GM19397 (cell line): ENCODE measurements at regions not wholly inside any gene's neighbourhood (a gene's known extent, or its start where the extent isn't known, plus 50 kb on each side); places are given as distances from the start of the nearest gene placed in this dataset.

Experiments
- ATAC-seq: cut with Tn5 transposase; IDR thresholded peaks from one replicate; pipeline ENCODE4 v1.9.1; 2021; ENCODE audit warnings: mild to moderate bottlenecking, moderate library complexity; ENCODE audit not compliant: unreplicated experiment

DNA sequence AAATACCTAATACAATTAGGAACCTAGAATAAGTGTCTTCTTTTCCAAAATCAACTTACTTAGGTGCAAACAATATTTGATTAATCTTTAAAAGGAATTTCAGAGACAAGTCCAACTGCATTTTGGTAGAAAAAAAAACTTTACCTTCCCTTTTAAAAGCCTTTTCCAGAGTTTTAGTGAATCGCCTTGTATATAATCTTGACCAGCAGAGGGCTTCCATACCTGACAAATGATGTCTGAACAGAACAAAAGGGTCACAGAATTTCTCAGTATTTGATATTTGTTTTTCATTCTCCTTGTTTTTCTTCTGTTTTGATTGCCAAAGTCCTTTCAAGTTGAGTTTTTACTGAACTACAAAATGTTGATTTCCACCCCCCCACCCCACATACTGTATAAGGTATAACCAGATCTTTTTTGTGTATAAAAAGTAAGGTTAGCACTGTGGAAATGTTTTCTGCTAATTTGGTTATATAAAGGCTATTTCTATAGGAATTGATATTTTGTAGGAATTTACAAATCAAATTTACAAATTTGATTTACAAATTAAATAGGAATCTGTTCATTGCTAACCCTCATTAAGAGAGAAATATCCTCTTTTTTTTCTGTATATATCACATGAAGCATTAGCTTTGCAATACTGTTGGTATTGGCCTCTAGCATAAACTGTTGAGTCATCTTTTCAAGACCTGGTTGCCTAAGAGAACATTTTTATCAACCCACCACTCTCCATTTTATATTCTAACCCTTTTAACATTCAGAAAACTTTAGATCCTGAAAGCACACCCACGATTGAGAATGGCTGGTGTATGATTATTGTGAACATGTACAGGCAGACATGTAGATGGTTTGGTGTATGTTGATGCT is 464.1 kb upstream of the RARB start:
- ATAC-seq, result no peak

DNA sequence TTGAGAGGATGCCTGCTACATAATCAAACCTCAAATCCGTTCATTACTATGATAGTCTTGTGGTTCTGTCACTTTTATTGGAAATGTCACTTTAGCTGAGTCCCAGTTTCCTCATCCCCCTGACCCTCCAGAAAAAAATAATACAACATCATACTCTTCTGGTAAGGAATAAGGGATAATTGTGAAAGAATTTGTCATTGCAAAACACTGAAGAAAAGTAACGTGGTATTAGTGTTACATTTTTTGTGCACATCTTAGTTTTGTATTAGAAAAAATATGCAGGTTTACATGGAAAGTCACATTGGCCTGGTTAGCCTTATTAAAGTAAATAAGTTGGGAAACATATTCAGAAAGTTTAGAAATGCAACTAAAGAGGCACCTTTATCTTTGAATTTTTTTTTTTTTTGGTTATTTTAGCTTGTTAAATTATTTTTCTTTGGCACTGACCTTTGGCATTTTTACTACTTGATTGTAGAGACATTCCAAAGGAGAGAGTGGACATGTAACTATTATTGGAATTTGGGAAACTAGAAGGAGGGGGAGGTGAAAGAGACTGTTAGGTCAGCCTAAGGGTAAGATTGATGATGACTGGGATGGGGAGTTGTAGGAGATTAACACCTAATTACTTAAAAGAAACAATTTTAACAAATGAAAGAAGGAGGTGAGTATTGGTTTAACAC is 462.2 kb upstream of the RARB start:
- no peak for ATAC-seq

DNA sequence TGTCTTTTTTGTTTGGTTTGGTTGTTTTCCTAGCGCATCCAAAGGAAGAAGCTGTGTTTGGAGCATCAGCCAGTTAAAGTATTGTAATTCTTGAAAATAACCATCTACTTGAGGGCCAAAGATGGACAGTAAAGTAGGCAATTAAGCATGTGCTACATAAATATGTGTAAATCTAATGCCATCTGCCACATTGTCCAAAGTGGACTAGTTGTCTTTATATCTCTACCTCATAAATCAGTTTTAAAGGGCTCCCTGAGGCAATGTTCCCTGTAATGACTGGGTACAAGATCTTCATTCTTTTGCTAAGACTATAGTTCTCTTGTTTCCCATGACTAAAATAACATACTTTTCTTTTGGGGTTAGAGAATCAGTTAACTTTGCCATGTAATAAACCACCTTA is 460.0 kb upstream of the RARB start:
- ATAC-seq, result no peak

DNA sequence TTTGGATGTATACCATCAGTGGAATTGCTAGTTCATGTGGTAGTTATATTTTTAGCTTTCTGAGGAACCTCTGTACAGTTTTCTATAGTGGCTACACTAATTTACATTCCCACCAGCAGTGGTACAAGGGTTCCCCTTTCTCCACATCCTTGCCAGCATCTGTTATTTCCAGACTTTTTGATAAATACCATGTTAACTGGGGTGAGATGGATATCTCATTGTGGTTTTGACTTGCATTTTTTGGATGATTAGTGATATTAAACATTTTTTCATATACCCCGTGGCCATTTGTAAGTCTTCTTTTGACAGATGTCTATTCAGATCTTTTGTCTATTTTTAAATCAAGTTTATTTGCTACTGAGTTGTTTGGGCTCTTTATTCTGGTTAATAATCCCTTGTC is 455.6 kb upstream of the RARB start:
- no peak for ATAC-seq

DNA sequence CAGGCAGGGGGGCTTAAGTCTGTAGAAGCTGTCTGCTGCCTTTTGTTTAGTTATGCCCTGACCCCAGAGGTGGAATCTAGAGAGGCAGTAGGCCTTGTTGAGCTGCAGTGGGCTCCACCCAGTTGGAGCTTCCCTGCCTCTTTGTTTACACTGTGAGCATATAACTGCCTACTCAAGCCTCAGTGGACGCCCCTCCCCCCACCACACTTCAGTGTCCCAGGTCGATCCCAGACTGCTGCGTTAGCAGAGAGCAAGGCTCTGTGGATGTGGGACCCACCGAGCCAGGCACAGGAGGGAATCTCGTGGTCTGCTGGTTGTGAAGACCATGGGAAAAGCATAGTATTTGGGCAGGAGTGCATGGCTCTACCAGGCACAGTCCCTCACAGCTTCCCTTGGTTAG is 446.8 kb upstream of the RARB start:
- ATAC-seq, result no peak

DNA sequence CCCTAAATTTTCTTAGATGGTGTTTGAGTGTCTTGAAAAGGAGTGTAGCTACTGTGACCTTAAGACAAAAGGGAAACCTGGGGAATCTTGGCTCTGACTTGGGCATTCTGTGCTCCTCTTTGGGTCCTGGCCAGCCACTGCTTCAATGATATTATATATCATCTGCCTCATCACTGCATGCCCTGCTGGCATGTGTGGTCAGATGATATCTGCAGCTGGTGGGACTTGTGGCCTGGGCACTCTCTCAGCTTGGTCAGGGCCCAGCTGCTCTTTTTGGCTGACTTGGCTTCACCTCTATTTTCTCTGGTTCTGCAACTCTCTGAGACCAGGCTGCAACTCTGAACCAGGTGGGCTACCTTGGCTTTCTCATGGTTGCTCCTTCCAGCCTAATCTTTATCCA is 446.1 kb upstream of the RARB start:
- no peak for ATAC-seq

DNA sequence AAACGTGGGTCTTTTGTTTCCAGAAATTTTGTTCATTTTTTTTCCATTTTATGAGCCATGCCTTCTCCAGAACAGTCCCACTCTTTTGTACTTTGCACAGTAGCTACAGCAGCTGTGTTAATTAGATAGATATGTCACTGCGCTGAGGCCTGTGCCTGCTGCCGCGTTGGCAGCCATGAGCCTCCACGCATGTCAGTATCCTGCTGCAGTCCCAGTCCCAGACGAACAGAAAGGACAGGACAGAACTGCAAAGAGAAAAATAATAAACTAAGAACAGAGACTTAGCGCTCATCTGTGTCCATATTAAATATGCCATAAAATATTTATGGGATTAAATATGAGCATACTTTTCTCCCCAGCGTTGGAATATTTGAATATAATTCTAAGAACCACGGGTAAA is 442.4 kb upstream of the RARB start:
- ATAC-seq, result no peak

DNA sequence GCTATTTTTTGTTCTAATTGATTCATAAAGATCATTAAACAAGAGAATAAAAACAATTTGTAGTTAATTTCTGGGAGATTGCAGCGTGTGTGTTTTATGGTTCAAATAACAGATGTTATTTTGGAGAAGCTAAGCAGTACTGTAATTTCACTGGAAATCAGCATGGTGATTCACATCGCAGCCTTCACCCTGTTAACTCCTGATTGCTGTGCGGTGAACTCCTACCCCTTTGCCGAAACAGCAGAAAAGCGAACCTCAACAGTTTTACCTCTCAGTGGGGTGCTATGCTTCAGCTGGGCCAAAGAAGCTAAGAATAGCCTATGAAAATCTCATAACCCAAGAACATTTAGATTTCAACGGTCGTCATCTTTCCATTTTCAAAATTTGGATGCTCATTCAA is 441.5 kb upstream of the RARB start:
- ATAC-seq, result no peak

DNA sequence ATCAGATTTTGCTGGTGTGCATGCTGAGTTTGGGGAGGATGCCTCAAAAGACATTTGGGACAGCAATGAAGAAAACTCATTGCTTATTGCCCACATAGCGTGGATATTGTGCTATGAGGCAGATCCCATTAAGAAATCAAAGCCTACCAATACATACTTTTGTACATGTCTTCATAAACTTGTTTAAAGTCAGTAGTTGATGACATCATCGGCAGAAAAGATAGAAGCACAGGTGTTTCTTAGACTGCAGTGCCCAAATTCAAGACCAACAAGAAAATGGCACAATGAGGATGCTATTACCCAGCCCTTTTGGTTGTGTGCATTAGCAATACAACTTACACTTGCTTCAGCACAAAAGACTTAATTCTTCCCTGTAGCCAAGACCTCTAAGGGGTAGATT is 428.7 kb upstream of the RARB start:
- ATAC-seq, result no peak

DNA sequence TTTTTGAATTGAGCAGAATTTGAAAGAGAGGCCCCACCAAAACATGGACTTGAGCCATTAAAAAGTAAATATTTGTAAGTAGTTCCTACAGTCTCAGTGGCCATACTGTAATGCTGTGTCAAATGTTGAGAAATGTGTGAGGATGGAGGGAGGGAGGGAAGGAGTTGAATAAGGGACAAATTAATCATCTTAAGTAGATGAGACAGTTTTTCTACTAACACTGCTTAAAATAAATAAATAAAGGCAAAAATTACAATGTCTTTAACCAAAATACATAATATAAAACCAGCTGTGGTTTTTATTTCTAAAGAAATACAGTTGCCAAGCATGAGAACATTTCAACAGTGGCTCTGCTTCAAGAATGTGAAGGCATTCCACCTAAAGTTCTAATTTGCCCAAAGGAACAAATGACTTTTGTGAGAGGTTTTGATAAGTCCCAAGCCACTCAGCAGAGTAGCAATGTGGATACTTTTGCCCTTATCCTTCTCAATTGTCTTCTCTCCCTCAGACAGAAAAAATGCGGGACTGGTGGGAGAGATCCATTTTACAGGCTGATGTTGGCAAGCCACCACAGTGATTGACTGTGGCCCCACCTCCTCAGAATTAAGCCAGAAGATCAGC is 427.0 kb upstream of the RARB start:
- ATAC-seq, result no peak

DNA sequence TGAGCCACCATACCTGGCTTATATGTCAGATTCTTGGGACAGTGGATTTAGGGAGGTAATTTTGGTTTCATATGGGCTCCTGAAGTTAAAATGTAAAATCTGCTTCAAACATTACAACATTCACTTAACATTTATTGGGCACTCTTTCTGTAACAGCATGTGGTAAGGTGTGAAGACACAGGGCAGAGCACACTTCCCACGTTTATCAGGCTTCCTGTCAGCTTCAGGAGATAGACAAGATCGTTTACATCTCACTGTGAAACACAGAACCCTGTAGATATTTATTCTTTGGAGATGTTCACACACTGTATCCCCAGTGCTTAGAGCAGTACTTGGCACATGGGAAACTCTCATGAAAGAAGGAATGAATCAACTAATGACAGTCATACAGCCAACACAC is 426.0 kb upstream of the RARB start:
- ATAC-seq, result no peak

DNA sequence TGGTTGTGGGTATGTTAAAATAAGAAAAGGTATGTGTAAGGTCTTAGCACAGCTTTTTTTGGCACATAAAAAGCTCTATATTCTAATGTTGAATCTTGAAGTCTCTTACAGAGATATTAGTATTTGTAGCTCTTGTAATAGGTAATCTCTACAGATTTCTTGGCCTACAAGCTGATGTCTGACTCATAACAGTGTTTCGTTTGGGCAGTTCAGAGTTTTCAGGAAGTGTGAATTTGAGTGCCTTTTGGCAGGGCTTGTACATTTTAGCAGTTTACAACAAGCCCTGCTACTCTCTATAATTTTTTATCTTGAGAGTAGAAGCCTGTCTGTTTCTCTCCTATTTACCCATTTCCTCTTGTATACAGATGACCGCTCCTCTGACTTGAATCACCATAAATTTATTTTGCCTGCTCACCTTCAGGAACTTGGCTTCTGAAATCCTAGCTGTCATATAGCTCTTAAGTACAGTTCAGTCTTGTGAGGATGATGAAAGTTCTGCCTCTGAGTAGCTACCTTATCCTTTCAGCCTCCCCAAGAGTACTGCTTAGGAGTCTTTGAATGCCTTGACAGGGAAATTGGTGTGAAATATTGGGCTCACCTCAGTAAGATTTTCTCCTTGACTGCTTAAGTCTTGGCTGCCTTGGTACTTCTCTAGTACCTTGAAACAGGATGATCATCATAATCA is 419.9 kb upstream of the RARB start:
- peak; percentile 97 for ATAC-seq

DNA sequence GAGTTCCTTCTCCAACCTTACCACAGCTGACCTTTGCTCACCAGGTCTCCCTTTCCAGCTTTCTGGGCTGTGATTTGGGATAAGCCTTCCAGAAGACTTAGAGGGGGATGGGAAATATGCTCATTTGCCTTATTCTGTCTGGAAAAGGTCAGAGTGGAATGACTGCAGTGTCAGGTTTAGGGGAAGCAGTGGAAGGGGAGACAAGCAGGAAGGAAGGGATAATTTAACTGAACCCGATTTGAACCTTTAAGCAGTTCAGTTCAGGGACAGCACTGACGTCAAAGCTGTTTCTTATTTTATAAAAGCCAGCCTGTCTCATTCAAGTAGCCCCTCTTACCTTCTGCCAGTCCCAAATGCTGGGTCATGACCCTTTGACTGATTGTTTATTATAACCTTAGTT is 418.4 kb upstream of the RARB start:
- ATAC-seq, result no peak

DNA sequence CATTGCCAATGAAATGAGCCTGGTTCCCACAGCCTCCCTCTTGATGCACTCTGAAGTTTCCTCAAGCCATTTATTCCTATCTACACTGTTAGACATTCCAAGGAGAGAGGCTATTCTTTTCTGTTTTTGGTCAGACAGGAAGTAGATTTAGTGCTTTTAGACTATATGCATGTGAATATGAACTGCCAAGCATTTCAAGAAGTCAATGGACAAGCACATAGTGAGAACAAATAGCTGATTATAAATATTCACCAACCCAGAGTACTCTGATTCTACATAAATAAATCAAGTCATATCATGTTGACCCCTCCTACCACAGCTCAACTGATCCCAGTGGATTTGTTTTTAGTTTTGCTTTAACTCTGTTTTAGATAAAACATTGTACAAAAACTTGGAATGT is 412.5 kb upstream of the RARB start:
- no peak for ATAC-seq

DNA sequence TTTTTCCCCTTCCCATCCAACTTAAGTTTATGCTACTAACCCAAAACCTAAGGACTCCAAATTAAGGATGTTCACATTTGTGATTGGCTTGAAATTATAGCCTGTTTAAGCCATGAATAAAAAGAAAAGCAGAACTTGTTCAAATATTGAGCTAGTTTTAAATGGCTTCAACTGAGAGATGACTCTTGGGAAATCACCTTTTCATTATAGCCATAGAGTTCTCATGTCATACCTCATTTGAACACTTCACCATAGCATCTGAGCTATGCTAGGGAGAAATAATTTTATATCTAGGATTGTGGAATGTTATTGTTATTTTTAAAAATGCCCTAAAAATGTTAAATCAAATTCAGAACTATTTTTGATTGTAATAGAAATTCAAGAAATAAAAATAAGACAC is 409.2 kb upstream of the RARB start:
- no peak for ATAC-seq

DNA sequence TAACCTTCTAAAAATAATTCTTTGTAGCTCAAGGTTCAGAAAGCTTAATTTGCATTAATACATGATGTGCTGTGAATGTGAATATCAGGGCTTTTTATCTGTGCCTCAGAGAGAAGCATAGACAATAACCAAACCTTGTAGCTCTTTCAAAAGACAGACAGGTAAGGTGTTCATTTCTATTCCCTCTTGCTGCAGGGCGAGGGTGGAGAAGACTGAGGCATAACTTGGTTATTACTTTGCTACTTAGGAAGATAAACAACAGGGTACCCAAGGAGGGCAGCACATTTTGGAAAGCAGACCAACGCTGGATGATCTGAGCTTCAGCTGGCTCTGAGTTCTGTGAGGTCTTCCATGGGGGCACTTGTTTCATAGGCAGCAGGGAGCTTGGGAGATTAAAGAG is 408.6 kb upstream of the RARB start:
- ATAC-seq, result no peak

DNA sequence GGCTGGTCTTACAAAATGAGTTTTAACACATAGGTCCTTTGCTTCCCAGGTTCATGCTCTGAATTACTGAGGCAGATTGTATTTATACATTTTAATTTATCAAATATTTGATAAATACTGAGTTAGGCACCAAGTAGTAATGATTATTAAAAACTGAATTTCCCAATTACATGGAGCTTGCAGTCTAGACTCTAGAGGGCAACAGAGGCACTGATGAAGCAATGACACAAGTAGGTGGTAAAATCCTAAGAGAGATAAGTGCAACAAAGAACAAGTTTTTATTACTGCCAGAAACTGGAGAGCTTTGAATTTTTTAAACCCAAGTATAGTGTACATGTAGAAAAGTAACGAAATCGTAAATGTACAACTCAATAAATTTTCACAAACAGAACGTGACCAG is 406.2 kb upstream of the RARB start:
- no peak for ATAC-seq

DNA sequence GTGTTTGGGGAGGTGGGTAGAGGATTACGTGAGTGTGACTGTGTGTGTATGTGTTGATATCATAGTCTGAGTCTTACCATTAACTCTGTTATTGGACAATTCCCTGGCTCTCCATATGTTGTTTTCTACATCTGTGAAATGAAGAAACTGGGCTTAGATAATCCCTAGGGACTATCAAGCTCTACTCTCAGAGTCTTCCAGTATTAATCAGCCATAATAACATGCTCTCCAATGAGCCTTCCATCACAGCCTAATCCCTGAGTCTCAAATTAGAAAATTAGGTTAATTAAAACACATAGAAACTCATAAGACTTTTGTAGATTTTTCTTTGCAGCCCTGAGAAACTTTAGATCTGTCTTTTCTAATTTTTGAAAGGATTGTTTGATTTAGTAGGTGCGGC is 404.2 kb upstream of the RARB start:
- no peak for ATAC-seq

DNA sequence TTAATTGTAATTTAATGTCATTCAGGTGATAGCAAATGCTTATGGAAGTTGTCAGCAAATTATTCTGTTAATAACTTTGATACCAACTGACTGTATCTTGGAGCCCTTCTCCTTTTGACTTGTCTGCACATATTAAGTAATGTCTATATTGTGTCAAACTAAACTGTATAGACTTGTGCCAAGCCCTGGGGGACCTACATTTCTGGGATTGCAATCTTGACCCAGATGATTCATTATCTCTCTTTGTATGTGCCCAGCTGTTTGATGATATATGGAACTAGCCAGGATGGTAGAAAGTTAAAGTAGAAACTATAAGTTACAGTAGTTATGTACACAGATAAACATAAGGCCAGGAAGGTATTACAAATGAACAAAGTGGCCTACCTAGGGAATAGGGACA is 402.8 kb upstream of the RARB start:
- ATAC-seq, result no peak

DNA sequence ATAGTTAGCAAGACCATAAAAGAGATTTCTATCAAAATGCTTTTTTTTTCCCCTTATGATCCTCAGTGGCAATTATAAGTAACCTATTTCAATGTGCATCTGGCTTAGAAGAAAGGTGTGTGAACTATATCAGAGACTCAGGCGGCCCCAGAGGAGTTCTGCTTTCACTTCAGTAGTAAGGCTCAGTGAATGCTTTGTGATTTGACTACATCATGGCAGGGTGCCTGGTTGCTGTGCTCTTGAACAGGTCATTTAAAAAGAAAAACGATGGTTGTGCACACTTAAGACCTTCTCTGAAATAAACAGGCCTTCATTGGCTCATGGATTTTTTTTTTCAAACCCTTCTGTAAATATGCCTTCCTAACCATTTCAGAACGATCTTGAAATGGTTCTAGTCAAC is 400.4 kb upstream of the RARB start:
- ATAC-seq, result no peak

DNA sequence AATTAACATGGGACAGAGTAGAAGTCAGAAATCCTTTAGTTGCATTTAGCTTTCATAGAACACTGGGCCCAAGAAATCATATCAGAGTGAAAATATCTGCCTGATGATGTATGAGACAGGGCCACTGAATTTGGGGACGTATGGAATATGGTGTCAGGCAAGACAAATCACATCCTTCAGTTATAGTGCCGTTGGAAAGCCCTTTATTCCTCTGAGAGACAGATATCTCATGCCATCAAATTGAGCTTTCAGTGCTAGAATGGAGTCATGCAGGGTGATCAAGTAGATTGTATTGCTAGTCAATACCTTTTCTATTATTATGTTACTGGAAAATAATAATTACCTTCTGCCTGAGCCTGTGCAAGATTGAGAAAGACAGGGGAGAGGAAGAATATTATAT is 398.2 kb upstream of the RARB start:
- ATAC-seq, result no peak

DNA sequence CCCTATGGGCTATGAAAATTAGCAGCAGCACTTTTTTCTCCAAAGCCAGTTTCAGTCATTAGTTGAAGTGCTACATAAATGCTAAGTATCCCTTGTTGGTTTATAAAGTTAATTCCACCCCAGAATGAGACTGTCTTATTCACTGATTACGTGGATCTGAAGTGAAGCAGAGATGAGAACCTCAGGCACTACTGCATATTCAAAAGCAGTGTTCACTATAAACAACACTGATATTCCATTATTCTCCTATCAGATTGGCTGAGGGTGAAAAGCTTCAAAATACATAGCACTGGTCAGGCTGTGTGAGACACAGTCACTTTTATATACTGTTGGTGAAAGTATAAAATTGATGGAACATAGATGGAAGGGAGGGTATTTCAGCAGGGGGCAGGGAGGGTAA is 395.7 kb upstream of the RARB start:
- no peak for ATAC-seq
